C1 segment of cervical spinal cord (tissue), 14 donors: ENCODE measurements at regions not wholly inside any gene's neighbourhood (a gene's known extent, or its start where the extent isn't known, plus 50 kb on each side); places are given as distances from the start of the nearest gene placed in this dataset.

ENCODE experiments used
- DNase-seq, 14 donors: peaks; one replicate each; lab custom pipeline; 2025; lab: John Stamatoyannopoulos, UW

DNA sequence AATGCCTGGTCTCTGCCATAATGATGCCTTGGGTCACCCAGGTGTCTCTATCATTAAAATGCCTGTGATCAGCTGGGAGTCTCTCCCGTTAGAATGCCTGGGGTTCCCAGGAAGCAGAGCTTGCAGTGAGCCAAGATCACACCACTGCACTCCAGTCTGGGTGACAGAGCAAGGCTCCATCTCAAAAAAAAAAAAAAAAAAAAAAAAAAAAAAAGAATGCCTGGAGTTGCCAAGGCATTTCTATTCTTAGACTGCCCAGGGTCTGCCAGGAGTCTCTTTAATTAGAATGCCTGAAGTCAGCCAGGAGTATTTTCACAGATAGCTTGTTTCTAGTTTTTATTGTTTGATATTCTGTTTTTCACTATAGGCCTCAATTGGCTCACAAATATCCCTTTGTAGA lies 1552.5 kb downstream of the UQCRFS1 start:
- DNase-seq: no peak

DNA sequence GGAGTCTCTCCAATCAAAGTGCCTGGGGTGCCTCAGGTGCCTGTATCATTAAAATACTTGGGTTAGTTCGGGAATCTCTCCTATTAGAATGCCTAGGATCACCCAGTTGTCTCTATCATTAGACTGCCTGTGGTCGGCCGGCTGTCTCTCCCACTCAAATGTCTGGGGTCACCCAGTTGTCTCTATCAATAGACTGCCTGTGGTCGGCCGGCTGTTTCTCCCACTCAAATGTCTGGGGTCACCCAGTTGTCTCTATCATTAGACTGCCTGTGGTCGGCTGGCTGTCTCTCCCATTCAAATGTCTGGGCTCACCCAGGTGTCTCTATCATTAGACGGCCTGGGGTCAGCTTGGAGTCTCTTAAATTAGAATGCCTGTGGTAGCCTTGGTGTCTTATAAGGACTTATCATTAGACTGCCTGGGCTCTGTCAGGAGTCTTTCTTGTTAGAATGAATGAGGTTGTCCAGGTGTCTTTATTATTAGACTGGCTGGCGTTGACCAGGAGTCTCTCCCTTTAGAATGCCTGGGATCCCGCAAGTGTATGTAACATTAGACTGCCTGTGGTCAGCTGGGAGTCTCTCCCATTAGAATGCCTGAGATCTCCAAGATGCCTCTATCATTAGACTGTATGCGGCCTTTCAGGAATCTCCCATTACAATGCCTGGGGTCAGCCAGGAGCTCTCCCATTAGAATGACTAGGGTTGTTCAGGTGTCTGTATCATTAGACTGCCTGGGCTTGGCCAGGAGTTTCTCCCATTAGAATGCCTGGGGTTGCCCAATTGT lies 1555.5 kb downstream of the UQCRFS1 start:
- DNase-seq: no peak

DNA sequence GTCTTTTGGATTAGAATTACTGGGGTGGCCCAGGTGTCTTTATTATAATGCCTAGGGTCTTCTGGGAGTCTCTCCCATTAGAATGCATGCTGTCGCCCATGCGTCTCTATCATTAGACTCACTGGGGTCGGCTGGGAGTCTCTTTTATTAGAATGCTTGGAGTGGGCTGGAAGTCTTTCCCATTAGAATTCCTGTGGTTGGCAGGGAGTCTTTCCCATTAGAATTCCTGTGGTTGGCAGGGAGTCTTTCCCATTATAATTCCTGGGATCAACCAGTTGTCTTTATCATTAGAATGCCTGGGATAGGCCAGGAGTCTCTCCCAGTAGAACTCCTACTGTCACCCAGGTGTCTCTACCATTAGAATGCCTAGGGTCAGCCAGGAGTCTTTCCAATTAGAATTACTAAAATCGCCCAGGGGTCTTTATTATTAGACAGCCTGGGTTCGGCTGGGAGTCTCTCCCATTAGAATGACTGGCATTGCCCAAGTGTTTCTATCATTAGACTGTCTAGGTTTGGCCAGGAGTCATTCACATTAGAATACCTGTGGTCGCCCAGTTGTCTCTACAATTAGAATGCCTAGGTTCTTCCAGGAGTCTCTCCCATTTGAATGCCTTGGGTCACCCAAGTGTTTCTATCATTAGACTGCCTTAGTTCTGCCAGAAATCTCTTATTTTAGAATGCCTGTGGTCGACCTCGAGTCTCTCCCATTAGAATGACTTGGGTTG lies 1558.5 kb downstream of the UQCRFS1 start:
- DNase-seq: no peak

DNA sequence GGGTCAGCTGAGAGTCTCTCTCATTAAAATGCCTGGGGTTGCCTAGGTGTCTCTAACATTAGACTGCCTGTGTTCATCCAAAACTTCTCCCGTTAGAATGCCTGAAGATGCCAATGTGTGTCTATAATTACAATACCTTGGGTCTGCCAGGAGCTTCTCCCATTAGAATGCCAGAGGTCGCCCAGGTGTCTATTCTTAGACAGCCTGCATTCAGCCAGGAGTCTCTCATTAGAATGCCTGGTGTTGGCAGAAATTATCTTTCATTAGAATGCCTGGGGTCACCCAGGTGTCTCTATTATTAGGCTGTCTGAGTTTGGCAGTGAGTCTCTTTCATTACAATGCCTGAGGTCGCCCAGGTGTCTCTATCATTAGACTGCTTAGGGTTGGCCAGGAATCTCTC lies 1560.2 kb downstream of the UQCRFS1 start:
- DNase-seq: no peak

DNA sequence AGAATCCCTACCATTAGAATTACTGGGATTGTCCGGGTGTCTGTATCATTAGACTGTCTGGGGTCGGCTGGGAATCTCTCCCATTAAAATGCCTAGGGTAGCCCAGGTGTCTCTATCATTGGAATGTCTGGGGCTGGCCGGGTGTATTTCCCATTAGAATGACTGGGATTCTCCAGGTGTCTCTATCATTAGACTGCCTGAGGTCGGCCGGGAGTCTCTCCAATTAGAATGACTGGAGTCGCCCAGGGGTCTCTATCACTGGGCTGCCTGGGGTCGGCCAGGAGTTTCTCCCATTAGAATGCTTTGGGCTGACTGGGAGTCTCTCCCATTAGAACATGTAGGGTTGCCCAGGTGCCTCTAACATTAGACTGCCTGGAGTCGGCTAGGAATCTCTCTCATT lies 1560.7 kb downstream of the UQCRFS1 start:
- no peak for DNase-seq

DNA sequence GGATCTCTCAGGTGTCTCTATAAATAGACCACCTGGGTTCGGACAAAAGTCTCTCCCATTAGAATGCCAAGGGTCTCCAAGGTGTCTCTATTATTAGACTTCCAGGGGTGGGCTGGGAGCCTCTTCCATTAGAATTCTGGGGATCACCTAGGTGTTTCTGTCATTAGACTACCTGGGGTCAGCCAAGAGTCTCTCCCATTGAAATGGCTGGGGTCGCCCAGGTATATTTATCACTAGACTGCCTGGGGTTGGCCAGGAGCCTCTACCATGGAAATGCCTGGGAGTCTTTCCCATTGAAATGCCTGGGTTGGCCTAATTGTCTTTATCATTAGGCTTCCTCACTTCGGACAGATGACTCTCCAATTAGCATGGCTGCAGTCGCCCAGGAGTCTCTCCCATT lies 1565.5 kb downstream of the UQCRFS1 start:
- no peak for DNase-seq

DNA sequence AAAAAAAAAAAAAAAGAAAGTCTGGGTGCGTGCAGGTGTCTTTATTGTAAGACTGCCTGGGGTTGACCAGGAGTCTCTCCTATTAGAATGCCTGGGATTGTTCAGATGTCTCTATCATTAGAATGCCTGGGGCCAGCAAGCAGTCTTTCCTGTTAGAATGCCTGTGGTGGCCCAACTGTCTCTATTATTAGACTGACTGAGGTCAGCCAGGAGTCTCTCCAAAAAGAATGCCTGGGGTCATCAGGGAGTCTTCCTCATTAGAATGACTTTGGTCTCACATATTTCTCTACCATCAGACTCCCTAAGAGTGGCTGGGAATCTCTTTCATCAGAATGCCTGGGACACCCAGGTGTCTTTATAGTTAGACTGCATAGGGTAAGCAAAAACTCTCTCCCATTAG lies 1577.5 kb downstream of the UQCRFS1 start:
- DNase-seq: no peak

DNA sequence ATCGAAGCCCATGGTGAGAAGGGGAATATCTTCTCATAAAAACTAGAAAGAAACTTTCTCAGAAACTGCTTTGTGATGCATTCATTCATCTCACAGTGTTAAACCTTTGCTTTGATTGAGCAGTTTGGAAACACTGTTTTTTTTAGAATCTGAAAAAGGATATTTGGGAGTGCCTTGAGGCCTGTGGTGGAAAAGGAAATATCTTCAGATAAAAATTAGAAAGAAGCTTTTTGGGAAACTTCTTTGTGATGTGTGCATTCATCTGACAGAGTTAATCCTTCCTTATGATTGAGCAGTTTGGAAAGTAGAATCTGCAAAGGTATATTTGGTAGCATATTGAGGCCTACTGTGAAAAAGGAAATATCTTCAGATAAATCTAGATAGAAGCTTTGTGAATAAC lies 1594.9 kb downstream of the UQCRFS1 start:
- no peak for DNase-seq

DNA sequence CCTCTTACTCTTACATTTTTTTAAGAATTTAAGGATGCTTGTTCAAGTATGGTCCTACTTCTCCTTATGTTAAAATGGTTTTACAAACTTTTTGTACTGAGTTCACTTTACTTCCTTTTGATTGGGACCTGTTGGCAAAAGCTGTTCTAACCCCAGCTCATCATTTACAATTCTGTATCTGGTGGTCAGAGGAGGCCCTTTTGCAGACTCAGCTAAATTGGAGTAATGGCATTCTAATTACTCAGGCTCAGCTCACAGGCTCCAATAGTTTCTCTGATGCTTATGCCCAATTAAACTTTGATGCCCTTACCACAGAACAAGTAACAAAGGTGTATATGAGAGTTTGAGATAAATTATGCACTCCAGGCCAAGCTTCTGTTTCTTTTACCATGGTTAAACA lies 1632.0 kb downstream of the UQCRFS1 start:
- DNase-seq: no peak
